HFFc6 (cell line): ENCODE measurements at regions not wholly inside any gene's neighbourhood (a gene's known extent, or its start where the extent isn't known, plus 50 kb on each side); places are given as distances from the start of the nearest gene placed in this dataset.

ENCODE experiments used
- DNase-seq: peaks from one replicate; pipeline ENCODE4 v3.0.0-alpha.2; 2018
- H3K27ac Mint-ChIP-seq: 2 replicates; pipeline ENCODE4 v1.8.0; 2020; ENCODE audit warnings: mild to moderate bottlenecking, mixed read lengths
- H3K27me3 Mint-ChIP-seq: 2 replicates; pipeline ENCODE4 v1.8.0; 2021; ENCODE audit warnings: mild to moderate bottlenecking, moderate library complexity, mixed read lengths; ENCODE audit not compliant: insufficient read depth
- H3K36me3 Mint-ChIP-seq: 2 replicates; pipeline ENCODE4 v1.8.0; 2021; ENCODE audit warnings: low read depth, mixed read lengths
- H3K4me1 Mint-ChIP-seq: 2 replicates; pipeline ENCODE4 v1.8.0; 2020; ENCODE audit warnings: low read depth, mixed read lengths
- H3K4me3 Mint-ChIP-seq: 2 replicates; pipeline ENCODE4 v1.8.0; 2020; ENCODE audit warnings: mild to moderate bottlenecking, moderate library complexity, mixed read lengths
- H3K9me3 Mint-ChIP-seq: 2 replicates; pipeline ENCODE4 v1.8.0; 2020; ENCODE audit warnings: mild to moderate bottlenecking, mixed read lengths
- CTCF ChIP-seq: fragments of 200-600 bp; sonication (generic); IDR thresholded peaks from 2 replicates; pipeline ENCODE4 v1.5.0; 2021; ENCODE audit warnings: antibody characterized with exemption, mild to moderate bottlenecking

GRCh38 chr16:86199871-86200695 is 301.1 kb downstream of the IRF8 start:
- no peak overlapping the region for H3K27ac Mint-ChIP-seq

GRCh38 chr16:86200722-86201121 is 301.8 kb downstream of the IRF8 start:
- Mint-ChIP-seq H3K9me3 (no peaks in the 10 kb centered on the region), H3K27ac (no peak overlapping the region)

More at GRCh38 chr16:86199871-86200695, 301.1 kb downstream of the IRF8 start:
- no peaks in the 10 kb centered on the region; the same call in 1 of the 2 replicates for H3K4me1 Mint-ChIP-seq
- DNase-seq, result no peak
- no peaks in the 10 kb centered on the region for H3K9me3 Mint-ChIP-seq
- H3K36me3 Mint-ChIP-seq, result no peaks in the 10 kb centered on the region
- TF ChIP-seq CTCF, result no peak
- H3K4me3 Mint-ChIP-seq, result no peak overlapping the region
- peaks cover 72% of the 10 kb centered on the region for H3K27me3 Mint-ChIP-seq

GRCh38 chr16:86201746-86202145 is 302.8 kb downstream of the IRF8 start:
- peaks cover 63% of the 10 kb centered on the region for H3K27me3 Mint-ChIP-seq

More at GRCh38 chr16:86200722-86201121, 301.8 kb downstream of the IRF8 start:
- TF ChIP-seq CTCF, result no peak
- Mint-ChIP-seq H3K4me1 (no peaks in the 10 kb centered on the region; the same call in 1 of the 2 replicates), H3K36me3 (no peaks in the 10 kb centered on the region), H3K4me3 (no peak overlapping the region), H3K27me3 (peaks cover 72% of the 10 kb centered on the region)
- no peak for DNase-seq

GRCh38 chr16:86202267-86202666 is 303.3 kb downstream of the IRF8 start:
- H3K9me3 Mint-ChIP-seq, result no peaks in the 10 kb centered on the region

More at GRCh38 chr16:86201746-86202145, 302.8 kb downstream of the IRF8 start:
- Mint-ChIP-seq H3K9me3 (no peaks in the 10 kb centered on the region), H3K4me3 (no peak overlapping the region), H3K4me1 (no peaks in the 10 kb centered on the region), H3K27ac (no peak overlapping the region), H3K36me3 (no peaks in the 10 kb centered on the region)
- no peak for TF ChIP-seq CTCF
- no peak for DNase-seq

GRCh38 chr16:86202760-86203426 is 303.9 kb downstream of the IRF8 start:
- no peak for TF ChIP-seq CTCF
- no peaks in the 10 kb centered on the region for H3K9me3 Mint-ChIP-seq
- H3K4me3 Mint-ChIP-seq, result no peak overlapping the region
- no peak overlapping the region for H3K27ac Mint-ChIP-seq
- H3K4me1 Mint-ChIP-seq, result no peaks in the 10 kb centered on the region
- no peak for DNase-seq
- H3K27me3 Mint-ChIP-seq, result peaks cover 52% of the 10 kb centered on the region
- no peaks in the 10 kb centered on the region for H3K36me3 Mint-ChIP-seq

More at GRCh38 chr16:86202267-86202666, 303.3 kb downstream of the IRF8 start:
- no peak overlapping the region for H3K4me3 Mint-ChIP-seq
- DNase-seq, result no peak
- peaks cover 57% of the 10 kb centered on the region for H3K27me3 Mint-ChIP-seq
- no peaks in the 10 kb centered on the region for H3K36me3 Mint-ChIP-seq
- H3K4me1 Mint-ChIP-seq, result no peaks in the 10 kb centered on the region
- H3K27ac Mint-ChIP-seq, result no peak overlapping the region
- no peak for TF ChIP-seq CTCF
